OCI-LY3 (cell line): ENCODE measurements at regions not wholly inside any gene's neighbourhood (a gene's known extent, or its start where the extent isn't known, plus 50 kb on each side); places are given as distances from the start of the nearest gene placed in this dataset.

Source experiments
- H2AFZ ChIP-seq: fragments of 200-600, 300-600 bp; shearing (Covaris generic); 2 replicates; pipeline ENCODE4 v1.6.0; 2014; ENCODE audit warnings: antibody characterized with exemption, low read depth, low read length
- H3K27ac ChIP-seq: fragments of 200-600, 300-600 bp; sonication (generic); 2 replicates; pipeline ENCODE4 v1.5.1; 2014; ENCODE audit warnings: mild to moderate bottlenecking, low read length, moderate library complexity, mixed read lengths
- H3K27me3 ChIP-seq: fragments of 200-600, 300-600 bp; sonication (generic); 2 replicates; pipeline ENCODE4 v1.6.1; 2014; ENCODE audit warnings: low read depth, low read length, mixed read lengths
- H3K36me3 ChIP-seq: fragments of 200-600, 300-600 bp; sonication (generic); replicated peaks from 2 replicates; pipeline ENCODE3; 2014; ENCODE audit warnings: low read depth, low read length, mixed read lengths
- H3K4me1 ChIP-seq: fragments of 300-600, 200-600 bp; sonication (generic); 2 replicates; pipeline ENCODE4 v1.6.1; 2014; ENCODE audit warnings: low read length, mixed read lengths
- H3K4me2 ChIP-seq: fragments of 200-600, 300-600 bp; sonication (generic); 2 replicates; pipeline ENCODE4 v1.6.1; 2014; ENCODE audit warnings: low read length, mixed read lengths
- H3K4me3 ChIP-seq: fragments of 300-600, 200-600 bp; sonication (generic); 2 replicates; pipeline ENCODE4 v1.5.1; 2014; ENCODE audit warnings: antibody characterized with exemption, mild to moderate bottlenecking, low read length, moderate library complexity
- H3K79me2 ChIP-seq: fragments of 300-600, 200-600 bp; shearing (Covaris generic); 2 replicates; pipeline ENCODE4 v1.6.1; 2014; ENCODE audit warnings: mild to moderate bottlenecking, low read length, mixed read lengths
- H3K9ac ChIP-seq: fragments of 300-600, 200-600 bp; shearing (Covaris generic); 2 replicates; pipeline ENCODE4 v1.6.0; 2014; ENCODE audit warnings: mild to moderate bottlenecking, low read length, moderate library complexity
- H3K9me3 ChIP-seq: fragments of 200-600, 300-600 bp; shearing (Covaris generic); 2 replicates; pipeline ENCODE4 v1.6.1; 2014; ENCODE audit warnings: low read length, mixed read lengths; ENCODE audit not compliant: insufficient read depth
- H4K20me1 ChIP-seq: fragments of 200-600, 300-600 bp; sonication (generic); 2 replicates; pipeline ENCODE4 v1.6.1; 2016; ENCODE audit warnings: low read length, mixed read lengths; ENCODE audit not compliant: insufficient read depth
- EZH2phosphoT487 ChIP-seq: fragments of 200-600 bp; shearing (Covaris generic); IDR thresholded peaks from 2 replicates; pipeline ENCODE4 v1.6.1; 2018; ENCODE audit warnings: antibody characterized with exemption, mixed run types, low read depth
- TF ChIP-seq, protein P1 (sequence below): fragments of 200-600, 300-600 bp; sonication (generic); IDR thresholded peaks from 2 replicates; pipeline ENCODE4 v1.5.1; 2014; ENCODE audit warnings: antibody characterized with exemption, low read length, low read depth

DNA sequence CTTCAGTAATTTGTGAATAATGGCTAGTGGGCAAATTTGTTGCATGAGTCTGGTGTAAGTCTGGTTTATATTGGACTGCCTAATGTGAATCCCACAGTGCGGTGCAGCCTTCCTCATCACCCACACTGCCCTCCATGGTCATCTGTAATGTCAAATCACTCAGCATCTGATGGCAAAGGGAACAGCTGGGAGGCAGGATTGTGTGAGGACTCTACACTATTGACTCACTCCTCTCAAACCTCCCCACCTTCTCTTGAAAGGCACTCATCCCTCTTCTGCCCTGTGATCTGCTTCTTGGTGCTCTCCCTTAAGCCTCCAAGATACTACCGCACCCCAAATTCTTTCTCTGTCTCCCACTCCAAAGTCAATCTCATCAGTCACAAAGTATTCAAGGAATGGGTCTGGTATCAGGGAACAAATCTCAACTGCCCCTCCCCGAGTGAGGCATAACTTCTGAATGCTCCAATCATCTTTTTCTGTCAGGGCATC, 146.0 kb upstream of the BEND6 start:
- H3K4me1 ChIP-seq: no peaks in the 10 kb centered on the region
- no peaks in the 10 kb centered on the region for H3K79me2 ChIP-seq

DNA sequence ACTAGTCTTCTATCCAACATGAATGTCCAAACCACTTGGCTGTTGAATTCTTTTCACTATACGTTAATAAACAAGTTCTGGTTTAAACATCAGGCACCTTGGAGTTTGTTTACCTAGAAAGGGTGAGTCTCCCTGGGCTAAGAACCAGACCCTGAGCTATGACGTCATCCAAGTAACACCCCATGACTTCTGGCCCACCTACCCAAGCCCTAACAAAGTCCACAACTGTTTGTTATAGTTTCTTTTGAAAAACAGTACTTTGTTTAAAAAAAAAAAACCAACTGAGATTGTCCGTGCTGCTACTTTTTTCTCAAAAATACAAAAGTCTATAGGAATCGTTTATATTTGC, 146.9 kb upstream of the BEND6 start:
- Histone ChIP-seq H3K36me3 (no peaks in the 10 kb centered on the region), H3K4me1 (no peaks in the 10 kb centered on the region), H3K4me2 (no peak overlapping the region), H2AFZ (no peak overlapping the region), H4K20me1 (no peaks in the 10 kb centered on the region), H3K27me3 (no peaks in the 10 kb centered on the region), H3K9ac (no peak overlapping the region), H3K9me3 (no peaks in the 10 kb centered on the region), H3K4me3 (no peak overlapping the region), H3K79me2 (no peaks in the 10 kb centered on the region), H3K27ac (no peak overlapping the region)
- TF ChIP-seq, protein P1, sequence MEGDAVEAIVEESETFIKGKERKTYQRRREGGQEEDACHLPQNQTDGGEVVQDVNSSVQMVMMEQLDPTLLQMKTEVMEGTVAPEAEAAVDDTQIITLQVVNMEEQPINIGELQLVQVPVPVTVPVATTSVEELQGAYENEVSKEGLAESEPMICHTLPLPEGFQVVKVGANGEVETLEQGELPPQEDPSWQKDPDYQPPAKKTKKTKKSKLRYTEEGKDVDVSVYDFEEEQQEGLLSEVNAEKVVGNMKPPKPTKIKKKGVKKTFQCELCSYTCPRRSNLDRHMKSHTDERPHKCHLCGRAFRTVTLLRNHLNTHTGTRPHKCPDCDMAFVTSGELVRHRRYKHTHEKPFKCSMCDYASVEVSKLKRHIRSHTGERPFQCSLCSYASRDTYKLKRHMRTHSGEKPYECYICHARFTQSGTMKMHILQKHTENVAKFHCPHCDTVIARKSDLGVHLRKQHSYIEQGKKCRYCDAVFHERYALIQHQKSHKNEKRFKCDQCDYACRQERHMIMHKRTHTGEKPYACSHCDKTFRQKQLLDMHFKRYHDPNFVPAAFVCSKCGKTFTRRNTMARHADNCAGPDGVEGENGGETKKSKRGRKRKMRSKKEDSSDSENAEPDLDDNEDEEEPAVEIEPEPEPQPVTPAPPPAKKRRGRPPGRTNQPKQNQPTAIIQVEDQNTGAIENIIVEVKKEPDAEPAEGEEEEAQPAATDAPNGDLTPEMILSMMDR: no peak
- TF ChIP-seq EZH2phosphoT487: no peak

More for the DNA sequence above, 146.0 kb upstream of the BEND6 start:
- TF ChIP-seq, protein P1: no peak
- no peak for TF ChIP-seq EZH2phosphoT487
- no peak overlapping the region for H3K4me2 ChIP-seq
- H3K27ac ChIP-seq: no peak overlapping the region
- no peaks in the 10 kb centered on the region for H4K20me1 ChIP-seq
- no peaks in the 10 kb centered on the region for H3K9me3 ChIP-seq
- no peaks in the 10 kb centered on the region for H3K27me3 ChIP-seq
- no peak overlapping the region for H2AFZ ChIP-seq
- H3K4me3 ChIP-seq: no peak overlapping the region
- no peak overlapping the region for H3K9ac ChIP-seq
- no peaks in the 10 kb centered on the region for H3K36me3 ChIP-seq

DNA sequence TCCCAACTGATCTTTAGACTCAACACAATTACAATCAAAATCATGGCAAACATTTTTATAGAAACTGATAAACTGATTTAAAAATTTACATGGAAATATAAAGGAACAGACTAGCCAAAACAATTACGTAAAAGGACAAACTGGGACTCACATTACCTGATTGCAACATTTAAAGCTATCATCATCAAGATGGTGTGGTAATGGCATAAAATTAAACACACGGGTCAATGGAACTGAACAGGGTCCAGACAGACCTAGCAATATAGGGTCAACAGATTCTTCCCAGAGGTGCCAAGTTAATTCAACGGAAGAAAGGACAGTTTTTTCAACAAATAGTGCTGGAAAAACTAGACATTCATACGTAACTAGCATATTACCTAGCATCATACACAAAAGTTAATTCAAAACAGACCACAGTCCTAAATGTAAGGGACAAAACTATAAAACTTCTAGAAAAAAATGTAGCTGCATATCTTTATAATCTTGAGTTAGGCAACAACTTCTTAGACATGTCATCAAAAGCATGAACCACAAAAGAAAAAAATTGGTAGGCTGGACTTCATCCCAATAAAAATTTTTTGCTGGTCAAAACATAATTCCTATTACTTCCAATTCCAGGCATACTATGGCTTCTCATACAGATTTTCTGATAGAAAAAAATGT, 147.4 kb upstream of the BEND6 start:
- H4K20me1 ChIP-seq: no peaks in the 10 kb centered on the region
- no peaks in the 10 kb centered on the region for H3K36me3 ChIP-seq
- no peak overlapping the region for H3K4me2 ChIP-seq
- H3K9ac ChIP-seq: no peak overlapping the region
- H3K4me1 ChIP-seq: no peaks in the 10 kb centered on the region
- no peak overlapping the region for H3K27ac ChIP-seq
- no peak overlapping the region for H2AFZ ChIP-seq
- TF ChIP-seq, protein P1: no peak
- TF ChIP-seq EZH2phosphoT487: no peak
- no peaks in the 10 kb centered on the region for H3K79me2 ChIP-seq
- no peaks in the 10 kb centered on the region for H3K27me3 ChIP-seq
- no peak overlapping the region for H3K4me3 ChIP-seq
- no peaks in the 10 kb centered on the region for H3K9me3 ChIP-seq

DNA sequence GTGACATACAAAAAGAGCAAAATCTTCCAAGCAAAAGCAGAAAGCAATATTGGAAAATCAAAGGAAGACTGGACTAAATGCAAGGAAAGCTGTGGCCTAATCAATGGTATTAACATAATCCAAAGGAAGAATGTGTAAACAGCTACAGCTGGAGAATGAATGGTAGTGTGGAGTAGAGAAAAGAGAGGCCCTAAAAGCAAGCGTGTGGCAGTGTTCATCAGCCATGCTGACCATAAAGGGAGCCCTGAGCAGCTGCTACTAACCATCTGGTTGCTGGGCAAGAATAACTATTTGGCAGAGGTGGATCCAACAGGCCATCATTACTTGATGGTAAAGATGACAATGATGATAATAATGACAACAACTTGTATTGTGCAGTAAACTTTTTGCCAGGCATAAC, 148.5 kb upstream of the BEND6 start:
- TF ChIP-seq, protein P1: no peak
- TF ChIP-seq EZH2phosphoT487: no peak
- no peaks in the 10 kb centered on the region for H3K4me1 ChIP-seq
- no peaks in the 10 kb centered on the region for H3K9me3 ChIP-seq
- no peaks in the 10 kb centered on the region for H3K79me2 ChIP-seq
- no peak overlapping the region for H3K27ac ChIP-seq
- no peaks in the 10 kb centered on the region for H4K20me1 ChIP-seq
- H3K4me2 ChIP-seq: no peak overlapping the region
- H3K36me3 ChIP-seq: no peaks in the 10 kb centered on the region
- H2AFZ ChIP-seq: no peak overlapping the region
- no peak overlapping the region for H3K4me3 ChIP-seq
- no peak overlapping the region for H3K9ac ChIP-seq
- no peaks in the 10 kb centered on the region for H3K27me3 ChIP-seq
